ENCODE measurements at regions not wholly inside any gene's neighbourhood (a gene's known extent, or its start where the extent isn't known, plus 50 kb on each side); places are given as distances from the start of the nearest gene placed in this dataset.

- Histone ChIP-seq H3K9me3 (ENCODE audit: control insufficient read depth in 2 of 2, insufficient read depth in 1 of 2, low read length in 1 of 2) (no peaks in the 10 kb centered on the region), H3K27me3 (ENCODE audit: control insufficient read depth in 2 of 2, insufficient read depth in 1 of 2, low read length in 1 of 2) (no peaks in the 10 kb centered on the region), H3K4me1 (ENCODE audit: control insufficient read depth in 2 of 2, insufficient read depth in 2 of 2, low read length in 2 of 2) (no peaks in the 10 kb centered on the region), H3K27ac (ENCODE audit: low read depth in 1 of 2, low read length in 1 of 2) (no peak overlapping the region), H3K4me3 (ENCODE audit: low read length in 2 of 2) (no peak overlapping the region), H3K36me3 (ENCODE audit: control insufficient read depth in 2 of 2, insufficient read depth in 2 of 2, low read length in 1 of 2) (no peaks in the 10 kb centered on the region)
- DNase-seq (ENCODE audit: low read depth in 6 of 9, low spot score in 9 of 9) = no peak
- WGBS = 89% methylated on average over 2 of the region's 2 CpGs
Observed at GRCh38 chr1:5029136-5029535, 374.7 kb downstream of the AJAP1 start.

- 91% methylated on average over 3 of the region's 3 CpGs for WGBS
- Histone ChIP-seq H3K36me3 (ENCODE audit: control insufficient read depth in 2 of 2, insufficient read depth in 2 of 2, low read length in 1 of 2) (no peaks in the 10 kb centered on the region), H3K27me3 (ENCODE audit: control insufficient read depth in 2 of 2, insufficient read depth in 1 of 2, low read length in 1 of 2) (no peaks in the 10 kb centered on the region), H3K27ac (ENCODE audit: low read depth in 1 of 2, low read length in 1 of 2) (no peak overlapping the region), H3K4me1 (ENCODE audit: control insufficient read depth in 2 of 2, insufficient read depth in 2 of 2, low read length in 2 of 2) (no peaks in the 10 kb centered on the region), H3K9me3 (ENCODE audit: control insufficient read depth in 2 of 2, insufficient read depth in 1 of 2, low read length in 1 of 2) (no peaks in the 10 kb centered on the region), H3K4me3 (ENCODE audit: low read length in 2 of 2) (no peak overlapping the region)
- DNase-seq (ENCODE audit: low read depth in 6 of 9, low spot score in 9 of 9) = no peak
Observed at GRCh38 chr1:5012249-5012648, 357.8 kb downstream of the AJAP1 start.

- Histone ChIP-seq H3K9me3 (ENCODE audit: control insufficient read depth in 2 of 2, insufficient read depth in 1 of 2, low read length in 1 of 2) (no peaks in the 10 kb centered on the region), H3K4me1 (ENCODE audit: control insufficient read depth in 2 of 2, insufficient read depth in 2 of 2, low read length in 2 of 2) (no peaks in the 10 kb centered on the region), H3K4me3 (ENCODE audit: low read length in 2 of 2) (no peak overlapping the region), H3K27me3 (ENCODE audit: control insufficient read depth in 2 of 2, insufficient read depth in 1 of 2, low read length in 1 of 2) (no peaks in the 10 kb centered on the region), H3K27ac (ENCODE audit: low read depth in 1 of 2, low read length in 1 of 2) (no peak overlapping the region), H3K36me3 (ENCODE audit: control insufficient read depth in 2 of 2, insufficient read depth in 2 of 2, low read length in 1 of 2) (no peaks in the 10 kb centered on the region)
- no peak for DNase-seq (ENCODE audit: low read depth in 6 of 9, low spot score in 9 of 9)
- 87% methylated on average over 8 of the region's 8 CpGs for WGBS
Observed at GRCh38 chr1:5010656-5011055, 356.2 kb downstream of the AJAP1 start.

- H3K9me3 ChIP-seq (ENCODE audit: control insufficient read depth in 2 of 2, insufficient read depth in 1 of 2, low read length in 1 of 2) = no peaks in the 10 kb centered on the region
- no peak for DNase-seq (ENCODE audit: low read depth in 6 of 9, low spot score in 9 of 9)
- H3K27me3 ChIP-seq (ENCODE audit: control insufficient read depth in 2 of 2, insufficient read depth in 1 of 2, low read length in 1 of 2) = no peaks in the 10 kb centered on the region
- no peaks in the 10 kb centered on the region for H3K4me1 ChIP-seq (ENCODE audit: control insufficient read depth in 2 of 2, insufficient read depth in 2 of 2, low read length in 2 of 2)
- WGBS = 89% methylated on average over 4 of the region's 4 CpGs
- H3K36me3 ChIP-seq (ENCODE audit: control insufficient read depth in 2 of 2, insufficient read depth in 2 of 2, low read length in 1 of 2) = no peaks in the 10 kb centered on the region
- no peak overlapping the region for H3K27ac ChIP-seq (ENCODE audit: low read depth in 1 of 2, low read length in 1 of 2)
- H3K4me3 ChIP-seq (ENCODE audit: low read length in 2 of 2) = no peak overlapping the region
Observed at GRCh38 chr1:5010236-5010635, 355.8 kb downstream of the AJAP1 start.

- no peak overlapping the region for H3K27ac ChIP-seq (ENCODE audit: low read depth in 1 of 2, low read length in 1 of 2)
- H3K4me3 ChIP-seq (ENCODE audit: low read length in 2 of 2) = no peak overlapping the region
- H3K9me3 ChIP-seq (ENCODE audit: control insufficient read depth in 2 of 2, insufficient read depth in 1 of 2, low read length in 1 of 2) = no peaks in the 10 kb centered on the region
- DNase-seq (ENCODE audit: low read depth in 6 of 9, low spot score in 9 of 9) = no peak
- WGBS = 73% methylated on average over 7 of the region's 7 CpGs
- no peaks in the 10 kb centered on the region for H3K27me3 ChIP-seq (ENCODE audit: control insufficient read depth in 2 of 2, insufficient read depth in 1 of 2, low read length in 1 of 2)
- H3K4me1 ChIP-seq (ENCODE audit: control insufficient read depth in 2 of 2, insufficient read depth in 2 of 2, low read length in 2 of 2) = no peaks in the 10 kb centered on the region
- no peaks in the 10 kb centered on the region for H3K36me3 ChIP-seq (ENCODE audit: control insufficient read depth in 2 of 2, insufficient read depth in 2 of 2, low read length in 1 of 2)
Observed at GRCh38 chr1:5009376-5010065, 355.1 kb downstream of the AJAP1 start.

GRCh38 chr1:5005171-5005570 lies 350.8 kb downstream of the AJAP1 start:
- no peak overlapping the region for H3K27ac ChIP-seq (ENCODE audit: low read depth in 1 of 2, low read length in 1 of 2)
- H3K36me3 ChIP-seq (ENCODE audit: control insufficient read depth in 2 of 2, insufficient read depth in 2 of 2, low read length in 1 of 2) = no peaks in the 10 kb centered on the region
- no peaks in the 10 kb centered on the region for H3K4me1 ChIP-seq (ENCODE audit: control insufficient read depth in 2 of 2, insufficient read depth in 2 of 2, low read length in 2 of 2)
- no peak for DNase-seq (ENCODE audit: low read depth in 6 of 9, low spot score in 9 of 9)
- no peaks in the 10 kb centered on the region for H3K27me3 ChIP-seq (ENCODE audit: control insufficient read depth in 2 of 2, insufficient read depth in 1 of 2, low read length in 1 of 2)
- H3K9me3 ChIP-seq (ENCODE audit: control insufficient read depth in 2 of 2, insufficient read depth in 1 of 2, low read length in 1 of 2) = no peaks in the 10 kb centered on the region
- H3K4me3 ChIP-seq (ENCODE audit: low read length in 2 of 2) = no peak overlapping the region
- WGBS = 80% methylated on average over 6 of the region's 6 CpGs

- Histone ChIP-seq H3K9me3 (ENCODE audit: control insufficient read depth in 2 of 2, insufficient read depth in 1 of 2, low read length in 1 of 2) (no peaks in the 10 kb centered on the region), H3K27ac (ENCODE audit: low read depth in 1 of 2, low read length in 1 of 2) (no peak overlapping the region), H3K4me1 (ENCODE audit: control insufficient read depth in 2 of 2, insufficient read depth in 2 of 2, low read length in 2 of 2) (no peaks in the 10 kb centered on the region), H3K27me3 (ENCODE audit: control insufficient read depth in 2 of 2, insufficient read depth in 1 of 2, low read length in 1 of 2) (no peaks in the 10 kb centered on the region), H3K4me3 (ENCODE audit: low read length in 2 of 2) (no peak overlapping the region), H3K36me3 (ENCODE audit: control insufficient read depth in 2 of 2, insufficient read depth in 2 of 2, low read length in 1 of 2) (no peaks in the 10 kb centered on the region)
- no peak for DNase-seq (ENCODE audit: low read depth in 6 of 9, low spot score in 9 of 9)
- 94% methylated on average over 2 of the region's 2 CpGs for WGBS
Observed at GRCh38 chr1:5002676-5003075, 348.3 kb downstream of the AJAP1 start.

- no peak overlapping the region for H3K27ac ChIP-seq (ENCODE audit: low read depth in 1 of 2, low read length in 1 of 2)
- H3K4me3 ChIP-seq (ENCODE audit: low read length in 2 of 2) = no peak overlapping the region
- DNase-seq (ENCODE audit: low read depth in 6 of 9, low spot score in 9 of 9) = no peak
- WGBS = 49% methylated on average over 5 of the region's 5 CpGs
- H3K27me3 ChIP-seq (ENCODE audit: control insufficient read depth in 2 of 2, insufficient read depth in 1 of 2, low read length in 1 of 2) = no peaks in the 10 kb centered on the region
- H3K36me3 ChIP-seq (ENCODE audit: control insufficient read depth in 2 of 2, insufficient read depth in 2 of 2, low read length in 1 of 2) = no peaks in the 10 kb centered on the region
- no peaks in the 10 kb centered on the region for H3K4me1 ChIP-seq (ENCODE audit: control insufficient read depth in 2 of 2, insufficient read depth in 2 of 2, low read length in 2 of 2)
- H3K9me3 ChIP-seq (ENCODE audit: control insufficient read depth in 2 of 2, insufficient read depth in 1 of 2, low read length in 1 of 2) = no peaks in the 10 kb centered on the region
Observed at GRCh38 chr1:5001466-5001865, 347.1 kb downstream of the AJAP1 start.

GRCh38 chr1:4986306-4986705 lies 331.9 kb downstream of the AJAP1 start:
- no peaks in the 10 kb centered on the region for H3K4me1 ChIP-seq (ENCODE audit: control insufficient read depth in 2 of 2, insufficient read depth in 2 of 2, low read length in 2 of 2)
- H3K9me3 ChIP-seq (ENCODE audit: control insufficient read depth in 2 of 2, insufficient read depth in 1 of 2, low read length in 1 of 2) = no peaks in the 10 kb centered on the region
- WGBS = 17% methylated on average over 5 of the region's 5 CpGs
- H3K27me3 ChIP-seq (ENCODE audit: control insufficient read depth in 2 of 2, insufficient read depth in 1 of 2, low read length in 1 of 2) = no peaks in the 10 kb centered on the region
- no peak for DNase-seq (ENCODE audit: low read depth in 6 of 9, low spot score in 9 of 9)
- no peaks in the 10 kb centered on the region for H3K36me3 ChIP-seq (ENCODE audit: control insufficient read depth in 2 of 2, insufficient read depth in 2 of 2, low read length in 1 of 2)
- H3K4me3 ChIP-seq (ENCODE audit: low read length in 2 of 2) = no peak overlapping the region
- H3K27ac ChIP-seq (ENCODE audit: low read depth in 1 of 2, low read length in 1 of 2) = no peak overlapping the region

Data from thymus (tissue), 11 donors.